Upper lobe of left lung (tissue), 6 donors: ENCODE measurements at regions not wholly inside any gene's neighbourhood (a gene's known extent, or its start where the extent isn't known, plus 50 kb on each side); places are given as distances from the start of the nearest gene placed in this dataset.
"Not testable (repeated sequence)": the region's sequence is repeated elsewhere in the genome, so short reads cannot be mapped to it uniquely, and the experiment has no call there.

Experiments used
- ATAC-seq, 2 donors: fragments of 200-7000 bp; cut with Tn5 transposase; one replicate each; pipeline ENCODE4 v1.9.1; 2022; ENCODE audit warnings: mild to moderate bottlenecking in 2 of 2, moderate library complexity in 2 of 2; ENCODE audit not compliant: low FRiP score in 2 of 2
- DNase-seq, 2 donors: peaks; one replicate each; pipeline ENCODE4 v3.0.0-alpha.2; 2019 to 2020
- H3K27ac ChIP-seq, 4 donors: fragments of 200-600 bp; sonication (generic); one replicate each; pipeline ENCODE4 v1.5.1; 2016 to 2019
- H3K27me3 ChIP-seq, 4 donors: fragments of 200-600 bp; sonication (generic); one replicate each; pipeline ENCODE4 v1.5.1; 2017 to 2019
- H3K36me3 ChIP-seq, 4 donors: fragments of 200-600 bp; sonication (generic); one replicate each; pipeline ENCODE4 v1.5.1; 2016 to 2019
- H3K4me1 ChIP-seq, 4 donors: fragments of 200-600 bp; sonication (generic); one replicate each; pipeline ENCODE4 v1.5.1; 2018 to 2019
- H3K4me3 ChIP-seq, 4 donors: fragments of 200-600 bp; sonication (generic); one replicate each; pipeline ENCODE4 v1.5.1; 2017 to 2019; ENCODE audit warnings: mild to moderate bottlenecking in 2 of 4, moderate library complexity in 1 of 4
- H3K9me3 ChIP-seq, 4 donors: fragments of 200-600 bp; sonication (generic); one replicate each; pipeline ENCODE4 v1.5.1; 2018 to 2019
- CTCF ChIP-seq, 6 experiments: fragments of 450-650 bp in 4 of 6; fragments of 200-600 bp in 2 of 6; sonication (generic) in 2 of 6; IDR thresholded peaks; one replicate each; pipeline ENCODE4 v1.5.1; 2016 to 2019; ENCODE audit warnings: antibody characterized with exemption in 6 of 6
- EP300 ChIP-seq, 4 donors: sonication (generic); formaldehyde crosslinking; IDR thresholded peaks; one replicate each; pipeline ENCODE4 v1.5.1; 2017; ENCODE audit warnings: antibody characterized with exemption in 4 of 4, control low read depth in 2 of 4
- POLR2A ChIP-seq, 4 donors: fragments of 450-650 bp; IDR thresholded peaks; one replicate each; pipeline ENCODE4 v1.5.1; 2016 to 2017; ENCODE audit warnings: antibody characterized with exemption in 4 of 4, mild to moderate bottlenecking in 2 of 4
- POLR2AphosphoS5 ChIP-seq, 2 donors: sonication (generic); formaldehyde crosslinking; IDR thresholded peaks; one replicate each; pipeline ENCODE4 v1.5.1; 2017; ENCODE audit warnings: antibody characterized with exemption in 2 of 2
- WGBS, 2 donors: methylation state at CpG; one replicate each; pipeline ENCODE4 v1.1.5; 2017 to 2018; 5-methylcytosine and 5-hydroxymethylcytosine counted together
- donor health status: DM: no; HTN: no; CAD: no; lungs with moderate emphysema.
- donor health status: DM: no; HTN: yes; CAD: no; lungs with severe emphysema.

- no peak overlapping the region for H3K27ac ChIP-seq
- no peak overlapping the region for H3K4me3 ChIP-seq
- TF ChIP-seq CTCF (IDR thresholded peaks at IDR 0.05), result no peak
- TF ChIP-seq POLR2AphosphoS5 (IDR thresholded peaks at IDR 0.05), result no peak
- TF ChIP-seq EP300 (IDR thresholded peaks at IDR 0.05), result no peak
- no peak for TF ChIP-seq POLR2A (IDR thresholded peaks at IDR 0.05)
- no peaks in the 10 kb centered on the region for H3K36me3 ChIP-seq
- no peaks in the 10 kb centered on the region for H3K4me1 ChIP-seq
- H3K9me3 ChIP-seq, result no peaks in the 10 kb centered on the region
- DNase-seq (no peak), ATAC-seq (no peak)
- no peaks in the 10 kb centered on the region for H3K27me3 ChIP-seq
- 66 to 72% methylated on average over 3 of the region's 3 CpGs for WGBS, 2 donors
These were observed 316.8 kb downstream of the CETN3 start for GRCh38 chr5:90092734-90093133.

GRCh38 chr5:90084342-90084741, 325.2 kb downstream of the CETN3 start:
- WGBS, 2 donors, result 94 to 97% methylated on average over 3 of the region's 3 CpGs
- H3K4me1 ChIP-seq, result no peaks in the 10 kb centered on the region

GRCh38 chr5:90073026-90073570, 336.5 kb downstream of the CETN3 start:
- H3K4me3 ChIP-seq, H3K27me3 ChIP-seq, H3K36me3 ChIP-seq, H3K4me1 ChIP-seq, H3K9me3 ChIP-seq, ATAC-seq, H3K27ac ChIP-seq: not testable (repeated sequence)
- 92 to 95% methylated on average over 19 to 22 of the region's 22 CpGs for WGBS, 2 donors
- peak in 1 of 2 donors; percentile 63 for DNase-seq

More at GRCh38 chr5:90084342-90084741, 325.2 kb downstream of the CETN3 start:
- Histone ChIP-seq H3K9me3 (no peaks in the 10 kb centered on the region), H3K4me3 (no peak overlapping the region), H3K27me3 (no peaks in the 10 kb centered on the region), H3K36me3 (no peaks in the 10 kb centered on the region), H3K27ac (no peak overlapping the region)
- ATAC-seq, result no peak
- TF ChIP-seq CTCF (IDR thresholded peaks at IDR 0.05) (no peak), POLR2A (IDR thresholded peaks at IDR 0.05) (no peak), POLR2AphosphoS5 (IDR thresholded peaks at IDR 0.05) (no peak), EP300 (IDR thresholded peaks at IDR 0.05) (no peak)
- DNase-seq, result no peak

- H3K27ac ChIP-seq, result no peak overlapping the region
- H3K4me3 ChIP-seq, result no peak overlapping the region
- 92 to 95% methylated on average over 2 of the region's 2 CpGs for WGBS, 2 donors
- H3K4me1 ChIP-seq, result no peaks in the 10 kb centered on the region
- DNase-seq (no peak), ATAC-seq (no peak)
- no peaks in the 10 kb centered on the region for H3K9me3 ChIP-seq
- H3K27me3 ChIP-seq, result no peaks in the 10 kb centered on the region
- H3K36me3 ChIP-seq, result no peaks in the 10 kb centered on the region
- TF ChIP-seq EP300 (IDR thresholded peaks at IDR 0.05), result no peak
- TF ChIP-seq CTCF (IDR thresholded peaks at IDR 0.05), result no peak
- no peak for TF ChIP-seq POLR2A (IDR thresholded peaks at IDR 0.05)
- no peak for TF ChIP-seq POLR2AphosphoS5 (IDR thresholded peaks at IDR 0.05)
These were observed 337.9 kb downstream of the CETN3 start for GRCh38 chr5:90071656-90072055.

GRCh38 chr5:90071066-90071465, 338.5 kb downstream of the CETN3 start:
- Histone ChIP-seq H3K4me1 (no peaks in the 10 kb centered on the region), H3K4me3 (no peak overlapping the region), H3K27ac (no peak overlapping the region), H3K36me3 (no peaks in the 10 kb centered on the region), H3K9me3 (no peaks in the 10 kb centered on the region), H3K27me3 (no peaks in the 10 kb centered on the region)
- TF ChIP-seq CTCF (IDR thresholded peaks at IDR 0.05) (no peak), POLR2AphosphoS5 (IDR thresholded peaks at IDR 0.05) (no peak), POLR2A (IDR thresholded peaks at IDR 0.05) (no peak), EP300 (IDR thresholded peaks at IDR 0.05) (no peak)
- WGBS, 2 donors, result 4 to 38% methylated on average over 1 of the region's 1 CpG
- DNase-seq (no peak), ATAC-seq (no peak)
